PFSK-1 (cell line): ENCODE measurements at regions not wholly inside any gene's neighbourhood (a gene's known extent, or its start where the extent isn't known, plus 50 kb on each side); places are given as distances from the start of the nearest gene placed in this dataset.

Experiments used
- FOXP2 ChIP-seq: optimal IDR thresholded peaks from 2 replicates; pipeline ENCODE3; 2011; ENCODE audit warnings: borderline replicate concordance, control low read depth, inconsistent platforms; ENCODE audit not compliant: insufficient read depth; ENCODE audit errors: extremely low read length, extremely low read depth
- POLR2AphosphoS5 ChIP-seq: IDR thresholded peaks from 2 replicates; pipeline ENCODE4 v1.6.1; 2012; ENCODE audit warnings: low read depth, mild to moderate bottlenecking, control low read depth, low read length, moderate library complexity
- SIN3A ChIP-seq: IDR thresholded peaks from 2 replicates; pipeline ENCODE4 v1.6.1; 2012; ENCODE audit warnings: mild to moderate bottlenecking, low read length, moderate library complexity, borderline replicate concordance; ENCODE audit not compliant: insufficient read depth
- TAF1 ChIP-seq: IDR thresholded peaks from 2 replicates; pipeline ENCODE4 v1.6.1; 2012; ENCODE audit warnings: low read length, control low read depth, borderline replicate concordance; ENCODE audit not compliant: insufficient read depth
- TF ChIP-seq, protein P1 (sequence below), 2 experiments: IDR thresholded peaks; 2 replicates each; pipeline versions ENCODE4 v1.6.1 to v1.8.0; 2011 to 2012; ENCODE audit warnings: low read depth in 2 of 2, low read length in 2 of 2, control low read depth in 1 of 2, inconsistent platforms in 1 of 2, mild to moderate bottlenecking in 1 of 2, moderate library complexity in 1 of 2; ENCODE audit not compliant: insufficient read depth in 1 of 2

DNA sequence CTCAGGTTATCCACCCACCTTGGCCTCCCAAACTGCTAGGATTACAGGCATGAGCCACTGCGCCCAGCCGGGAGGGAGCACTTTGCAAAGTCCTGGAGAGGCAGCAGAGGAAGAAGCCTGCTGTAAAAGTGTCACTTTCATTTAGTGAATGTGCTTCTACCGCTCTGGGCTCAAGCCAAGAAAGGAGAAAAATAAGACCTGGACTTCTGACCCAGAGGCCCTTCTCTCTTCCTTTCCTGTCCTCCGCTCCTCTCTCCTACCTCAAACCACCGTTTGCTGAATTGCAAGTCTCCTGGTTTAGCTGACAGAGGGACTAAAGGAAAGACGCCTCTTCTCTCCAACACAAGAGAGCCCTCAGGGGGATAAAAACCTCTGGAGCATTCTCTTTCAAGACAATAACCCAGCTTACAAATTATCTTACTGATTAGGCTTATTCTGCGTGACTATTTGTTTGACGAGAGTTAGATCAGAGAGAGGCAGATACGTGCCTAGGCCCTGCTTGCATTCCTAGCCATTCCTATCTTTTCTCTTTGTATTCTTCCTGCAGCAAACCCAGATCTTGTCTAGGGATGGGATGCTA lies 84.2 kb upstream of the SLC22A23 start:
- TF ChIP-seq TAF1 (no peak), POLR2AphosphoS5 (no peak), SIN3A (no peak), FOXP2 (no peak)
- TF ChIP-seq, protein P1, sequence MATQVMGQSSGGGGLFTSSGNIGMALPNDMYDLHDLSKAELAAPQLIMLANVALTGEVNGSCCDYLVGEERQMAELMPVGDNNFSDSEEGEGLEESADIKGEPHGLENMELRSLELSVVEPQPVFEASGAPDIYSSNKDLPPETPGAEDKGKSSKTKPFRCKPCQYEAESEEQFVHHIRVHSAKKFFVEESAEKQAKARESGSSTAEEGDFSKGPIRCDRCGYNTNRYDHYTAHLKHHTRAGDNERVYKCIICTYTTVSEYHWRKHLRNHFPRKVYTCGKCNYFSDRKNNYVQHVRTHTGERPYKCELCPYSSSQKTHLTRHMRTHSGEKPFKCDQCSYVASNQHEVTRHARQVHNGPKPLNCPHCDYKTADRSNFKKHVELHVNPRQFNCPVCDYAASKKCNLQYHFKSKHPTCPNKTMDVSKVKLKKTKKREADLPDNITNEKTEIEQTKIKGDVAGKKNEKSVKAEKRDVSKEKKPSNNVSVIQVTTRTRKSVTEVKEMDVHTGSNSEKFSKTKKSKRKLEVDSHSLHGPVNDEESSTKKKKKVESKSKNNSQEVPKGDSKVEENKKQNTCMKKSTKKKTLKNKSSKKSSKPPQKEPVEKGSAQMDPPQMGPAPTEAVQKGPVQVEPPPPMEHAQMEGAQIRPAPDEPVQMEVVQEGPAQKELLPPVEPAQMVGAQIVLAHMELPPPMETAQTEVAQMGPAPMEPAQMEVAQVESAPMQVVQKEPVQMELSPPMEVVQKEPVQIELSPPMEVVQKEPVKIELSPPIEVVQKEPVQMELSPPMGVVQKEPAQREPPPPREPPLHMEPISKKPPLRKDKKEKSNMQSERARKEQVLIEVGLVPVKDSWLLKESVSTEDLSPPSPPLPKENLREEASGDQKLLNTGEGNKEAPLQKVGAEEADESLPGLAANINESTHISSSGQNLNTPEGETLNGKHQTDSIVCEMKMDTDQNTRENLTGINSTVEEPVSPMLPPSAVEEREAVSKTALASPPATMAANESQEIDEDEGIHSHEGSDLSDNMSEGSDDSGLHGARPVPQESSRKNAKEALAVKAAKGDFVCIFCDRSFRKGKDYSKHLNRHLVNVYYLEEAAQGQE (IDR thresholded peaks at IDR 0.05; ENCODE audit: insufficient read depth in 1 of 2, low read depth in 2 of 2, low read length in 2 of 2), result no peak

- TF ChIP-seq TAF1 (no peak), POLR2AphosphoS5 (no peak), SIN3A (no peak), FOXP2 (no peak)
- TF ChIP-seq, protein P1 (IDR thresholded peaks at IDR 0.05; ENCODE audit: insufficient read depth in 1 of 2, low read depth in 2 of 2, low read length in 2 of 2), result no peak
Measured at GRCh38 chr6:3540253-3540820, 83.5 kb upstream of the SLC22A23 start.

DNA sequence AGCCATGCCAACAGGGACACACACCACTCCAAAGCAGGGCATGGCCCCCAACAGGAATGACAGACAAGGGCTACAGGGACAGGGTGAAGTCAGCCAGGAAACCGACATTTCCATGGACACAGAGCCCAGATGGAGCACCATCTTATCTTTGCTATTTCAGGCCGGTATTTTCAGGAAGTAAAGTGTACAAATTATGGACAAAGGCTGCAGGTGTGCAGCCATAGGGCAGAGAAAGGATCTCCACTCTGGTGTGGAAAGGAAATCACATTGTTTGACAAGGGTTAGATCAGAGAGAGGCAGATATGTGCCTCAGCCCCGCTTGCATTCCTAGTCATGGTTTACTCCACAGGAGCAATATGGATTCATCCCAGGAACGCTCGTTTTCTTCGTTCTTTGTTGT lies 81.7 kb upstream of the SLC22A23 start:
- TF ChIP-seq TAF1 (no peak), FOXP2 (no peak), POLR2AphosphoS5 (no peak), SIN3A (no peak)
- TF ChIP-seq, protein P1 (IDR thresholded peaks at IDR 0.05; ENCODE audit: insufficient read depth in 1 of 2, low read depth in 2 of 2, low read length in 2 of 2), result no peak

DNA sequence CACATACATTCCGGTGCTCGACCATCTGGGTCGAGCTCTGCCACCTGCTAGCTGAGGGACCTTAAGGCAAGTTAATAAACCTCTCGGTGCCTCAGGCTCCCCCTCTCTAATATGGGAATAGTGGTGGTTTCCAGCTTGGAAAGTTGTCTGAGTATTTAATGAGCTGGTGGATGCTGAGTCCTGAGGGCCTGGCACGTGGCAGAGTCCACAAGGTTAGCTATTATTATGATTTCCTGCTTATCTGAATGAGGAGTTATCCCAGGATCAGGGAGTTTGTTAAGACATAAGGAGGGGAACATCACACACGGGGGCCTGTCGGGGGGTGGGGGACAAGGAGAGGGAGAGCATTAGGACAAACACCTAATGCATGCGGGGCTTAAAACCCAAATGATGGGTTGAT lies 80.1 kb upstream of the SLC22A23 start:
- TF ChIP-seq, protein P1 (IDR thresholded peaks at IDR 0.05; ENCODE audit: insufficient read depth in 1 of 2, low read depth in 2 of 2, low read length in 2 of 2), result no peak

- TF ChIP-seq TAF1, result no peak
- TF ChIP-seq, protein P1 (IDR thresholded peaks at IDR 0.05; ENCODE audit: insufficient read depth in 1 of 2, low read depth in 2 of 2, low read length in 2 of 2), result no peak
- TF ChIP-seq SIN3A, result no peak
- TF ChIP-seq FOXP2, result no peak
- no peak for TF ChIP-seq POLR2AphosphoS5
Measured at GRCh38 chr6:3535776-3536435, 79.1 kb upstream of the SLC22A23 start.
